ENCODE measurements at regions not wholly inside any gene's neighbourhood (a gene's known extent, or its start where the extent isn't known, plus 50 kb on each side); places are given as distances from the start of the nearest gene placed in this dataset.

GRCh38 chr12:127642208-127642607 lies 624.8 kb upstream of the TMEM132C start:
- peak; percentile 1 for DNase-seq

DNA sequence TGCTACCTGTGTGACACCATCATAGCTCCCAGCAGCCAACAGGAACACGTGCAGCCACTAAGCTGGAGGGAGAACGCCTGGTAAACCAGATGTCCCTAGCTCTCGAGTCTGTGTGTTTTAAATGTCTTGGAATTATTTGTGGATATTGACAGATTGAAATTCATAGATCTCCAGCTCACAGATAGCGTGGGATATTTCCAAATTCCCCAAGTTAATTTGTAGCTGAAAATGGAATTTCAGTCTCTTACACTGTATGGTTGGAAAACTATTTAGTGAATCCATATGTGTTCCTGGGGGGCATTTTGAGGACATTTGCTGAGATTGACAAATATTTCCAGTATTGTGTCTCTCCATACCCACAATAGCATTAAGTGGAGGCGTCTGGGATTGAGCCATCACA lies 618.6 kb upstream of the TMEM132C start:
- DNase-seq = no peak

DNA sequence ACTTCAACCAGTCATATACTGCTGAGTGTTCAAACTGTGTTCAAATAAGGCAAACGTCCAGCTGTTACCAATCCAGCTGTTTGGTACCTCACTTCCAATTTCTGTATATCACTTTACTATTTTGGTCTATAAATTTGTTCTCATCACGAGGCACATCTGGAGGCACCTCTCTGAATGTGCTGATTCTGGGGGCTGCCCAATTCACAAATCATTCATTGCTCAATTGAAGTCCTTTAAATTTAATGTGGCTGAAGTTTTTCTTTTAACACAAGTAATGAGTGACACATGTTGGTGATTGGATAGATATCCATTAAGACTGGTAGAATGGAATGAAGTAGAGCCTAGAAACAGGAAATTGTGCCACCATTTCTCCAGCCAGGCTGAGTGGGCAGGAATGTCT lies 617.0 kb upstream of the TMEM132C start:
- no peak for DNase-seq

DNA sequence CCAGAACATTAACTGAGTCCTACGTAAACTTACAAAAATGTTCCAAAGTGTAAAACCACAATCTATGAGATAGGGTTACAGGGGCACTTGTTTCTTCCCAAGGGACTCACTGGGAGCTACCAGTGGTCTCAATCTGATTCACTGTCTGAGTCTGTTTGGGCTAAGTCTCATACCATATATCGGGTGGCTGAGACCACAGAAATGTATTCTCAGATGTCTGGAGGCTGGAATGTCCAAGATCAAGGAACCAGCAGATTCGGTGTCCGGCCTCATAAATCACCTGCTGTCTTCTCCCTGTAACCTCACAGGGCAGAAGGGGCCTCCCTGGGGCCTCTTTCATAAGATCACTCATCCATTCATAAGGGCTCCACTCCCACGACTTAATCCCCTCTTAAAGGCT lies 616.3 kb upstream of the TMEM132C start:
- no peak for DNase-seq

DNA sequence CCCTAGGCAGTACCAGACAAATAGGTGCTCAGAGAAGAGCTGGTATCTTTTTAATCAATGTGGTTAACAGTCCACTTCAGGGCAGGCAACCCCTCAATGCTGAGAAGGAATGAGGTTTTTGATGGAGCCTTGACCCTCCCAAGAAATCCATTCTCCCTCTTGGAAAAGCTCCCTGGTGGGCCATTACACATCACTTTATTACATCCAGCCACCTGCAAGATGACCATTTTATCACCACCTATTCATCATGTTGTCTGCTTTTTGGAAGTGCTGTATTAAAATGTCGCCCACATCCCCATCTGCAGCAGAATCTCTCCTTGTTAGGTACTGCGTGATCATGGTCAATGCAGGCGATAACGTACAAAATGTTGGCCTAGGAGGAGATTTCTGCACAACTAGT lies 614.7 kb upstream of the TMEM132C start:
- DNase-seq = no peak

DNA sequence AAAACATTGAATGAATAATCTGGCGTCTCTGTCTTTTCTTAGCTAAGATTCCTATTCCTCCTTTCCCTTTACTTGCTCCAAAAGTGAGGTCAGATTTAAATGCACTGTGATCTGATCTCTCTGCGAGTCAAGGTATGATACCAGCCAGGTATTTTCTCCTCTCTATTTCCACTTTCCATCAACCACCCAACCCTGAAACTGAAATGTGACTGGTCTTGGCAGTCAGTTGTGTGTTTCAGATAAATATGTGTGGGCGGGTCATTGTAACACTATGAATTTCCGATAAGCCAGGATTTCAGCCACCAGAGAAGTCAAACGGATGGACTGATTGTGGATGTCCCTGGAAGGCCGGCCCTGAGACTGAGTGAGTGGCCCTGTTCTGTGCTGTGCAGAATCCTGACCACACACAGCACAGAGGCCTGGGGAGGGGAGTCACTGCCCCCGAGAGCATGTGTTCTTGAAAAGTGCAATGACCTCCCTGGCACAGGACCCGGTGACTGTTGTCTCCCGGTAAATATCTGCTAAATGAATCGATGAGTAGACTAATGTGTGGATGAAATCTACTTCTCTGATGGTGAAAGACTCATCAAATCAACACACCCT lies 612.5 kb upstream of the TMEM132C start:
- no peak for DNase-seq

DNA sequence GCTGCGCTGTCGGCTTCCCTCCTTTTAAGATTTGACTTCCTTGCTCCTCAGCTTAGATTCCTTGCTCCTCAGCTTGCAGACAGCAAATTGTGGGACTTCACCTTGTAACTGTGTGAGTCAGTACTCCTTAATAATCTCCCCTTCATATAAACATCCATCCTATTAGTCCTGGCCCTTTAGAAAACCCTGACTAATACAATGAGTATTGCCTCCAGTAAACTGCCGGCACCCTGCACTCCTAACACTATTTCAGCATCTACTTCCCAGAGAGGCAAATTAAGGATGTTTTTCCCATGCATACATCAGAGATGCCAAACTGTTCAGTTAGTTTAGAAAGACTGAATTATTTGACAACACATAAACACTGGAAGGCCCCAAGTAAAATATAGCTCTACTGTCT lies 611.3 kb upstream of the TMEM132C start:
- DNase-seq = no peak

DNA sequence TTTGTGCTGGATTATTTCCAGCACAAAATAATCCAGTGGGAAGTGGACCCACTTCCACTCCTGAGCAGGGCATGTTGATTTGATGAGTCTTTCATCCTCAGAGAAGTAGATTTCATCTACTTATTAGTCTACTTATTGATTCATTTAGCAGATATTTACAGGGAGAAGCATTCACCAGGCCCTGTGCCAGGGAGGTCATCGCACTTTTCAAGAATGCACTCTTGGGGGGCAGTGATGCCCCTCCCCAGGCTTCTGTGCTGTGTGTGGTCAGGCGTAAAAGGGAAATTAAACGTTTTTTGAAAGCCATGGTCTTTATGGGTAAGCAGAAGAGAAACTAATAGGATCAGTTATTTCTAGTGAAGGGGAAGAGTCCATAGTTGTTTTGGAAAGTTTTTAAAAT lies 610.7 kb upstream of the TMEM132C start:
- no peak for DNase-seq

- no peak for DNase-seq
Measured at GRCh38 chr12:127657036-127657435, 609.9 kb upstream of the TMEM132C start.

DNA sequence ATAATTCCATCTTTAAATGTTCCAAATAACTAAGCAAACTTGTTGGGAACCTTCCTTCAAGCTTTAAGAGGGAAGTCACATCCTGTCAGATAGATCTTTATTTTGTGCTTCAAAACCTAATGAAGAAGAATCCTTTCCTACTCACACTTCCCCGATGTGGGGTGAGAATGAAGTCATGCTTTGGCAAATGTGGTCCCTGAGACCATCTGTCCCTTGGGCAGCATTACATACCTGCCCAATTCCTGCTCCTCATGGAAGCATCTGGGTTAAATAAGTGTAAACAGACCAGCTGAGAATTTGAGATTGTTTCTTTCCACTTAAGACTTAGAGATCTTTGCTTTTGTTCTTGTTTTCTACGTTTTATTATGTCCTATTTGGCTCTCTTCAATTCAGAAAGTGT lies 606.0 kb upstream of the TMEM132C start:
- DNase-seq = no peak

DNA sequence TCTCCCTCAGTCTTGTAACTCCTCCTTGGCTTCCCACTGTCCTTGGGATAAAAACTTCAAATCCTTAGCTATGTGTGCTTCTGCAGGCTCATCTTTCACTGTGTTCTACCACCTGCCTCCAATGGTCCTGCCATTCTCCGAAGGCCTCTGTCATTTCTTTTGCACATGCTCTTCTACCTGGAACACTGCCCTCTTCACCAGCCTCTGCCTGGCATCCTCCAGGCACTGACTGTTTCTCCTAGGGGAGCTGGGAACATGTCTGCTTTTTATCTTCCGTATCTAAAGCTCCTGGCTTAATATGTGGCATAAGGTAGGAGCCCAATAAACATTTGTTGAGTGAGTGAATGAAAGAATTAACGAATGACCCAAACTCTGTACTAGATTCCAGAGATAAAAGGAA lies 603.3 kb upstream of the TMEM132C start:
- DNase-seq = no peak

GRCh38 chr12:127664901-127665300 lies 602.1 kb upstream of the TMEM132C start:
- DNase-seq = no peak

GRCh38 chr12:127667131-127667685 lies 599.8 kb upstream of the TMEM132C start:
- no peak for DNase-seq

GRCh38 chr12:127670294-127670693 lies 596.7 kb upstream of the TMEM132C start:
- DNase-seq = no peak

GRCh38 chr12:127670796-127671195 lies 596.2 kb upstream of the TMEM132C start:
- DNase-seq = no peak

DNA sequence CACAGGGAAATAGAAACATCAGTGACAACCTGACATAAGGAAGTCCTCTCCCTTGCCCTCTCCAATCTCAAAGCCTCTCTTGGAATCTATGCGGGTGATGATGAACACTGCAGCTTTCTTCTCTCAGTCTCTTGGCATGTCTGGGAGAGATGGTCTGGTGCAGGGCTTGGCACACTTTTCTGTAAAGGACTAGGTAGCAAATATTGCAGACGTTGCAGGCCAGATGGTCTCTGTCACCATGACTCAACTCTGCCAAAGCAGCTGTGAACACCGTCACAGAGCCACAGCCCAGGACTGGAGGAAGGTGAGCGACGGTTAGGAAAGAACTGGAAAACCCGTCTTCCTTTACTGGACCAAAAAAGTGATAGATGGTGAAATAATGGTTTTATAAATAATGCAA lies 591.0 kb upstream of the TMEM132C start:
- no peak for DNase-seq

GRCh38 chr12:127677537-127678131 lies 589.3 kb upstream of the TMEM132C start:
- DNase-seq = peak; percentile 78

DNA sequence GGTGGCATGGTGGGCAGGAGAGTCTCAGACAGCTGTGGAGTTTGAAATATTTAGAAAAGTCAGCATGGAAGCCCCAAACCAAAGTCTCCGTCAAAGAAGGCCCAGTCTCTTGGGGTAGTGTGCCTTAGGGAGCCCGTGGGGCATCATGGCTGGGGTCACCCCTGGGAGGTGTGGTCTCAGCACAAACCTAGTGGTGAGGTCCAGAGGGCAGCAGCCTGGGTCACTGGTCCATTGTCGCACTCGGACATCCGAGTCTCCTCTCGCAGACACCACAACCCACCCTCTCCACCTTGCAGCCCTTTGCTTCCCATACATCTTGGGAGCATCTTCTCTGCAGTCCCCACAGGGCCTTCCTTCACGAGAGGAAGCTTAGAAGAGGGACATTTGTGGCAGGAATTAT lies 588.0 kb upstream of the TMEM132C start:
- no peak for DNase-seq

DNA sequence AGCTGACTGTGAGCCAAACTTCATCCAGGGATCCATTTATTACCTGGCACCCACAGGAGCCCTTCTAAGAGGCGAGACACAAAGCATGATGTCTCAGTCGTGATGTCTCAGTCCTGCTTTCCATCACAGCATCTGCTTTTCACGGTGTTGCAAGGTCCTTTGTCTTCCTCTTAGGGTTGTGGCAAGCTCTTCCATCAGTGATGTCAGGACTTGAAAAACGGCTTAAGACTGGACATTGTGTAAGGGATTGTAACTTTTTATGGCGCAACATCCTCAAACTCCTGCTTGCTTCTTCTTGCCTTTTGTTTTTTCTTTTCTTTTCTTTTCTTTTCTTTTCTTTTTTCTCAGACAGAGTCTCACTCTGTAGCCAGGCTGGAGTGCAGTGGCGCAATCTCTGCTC lies 586.5 kb upstream of the TMEM132C start:
- DNase-seq = peak; percentile 10

DNA sequence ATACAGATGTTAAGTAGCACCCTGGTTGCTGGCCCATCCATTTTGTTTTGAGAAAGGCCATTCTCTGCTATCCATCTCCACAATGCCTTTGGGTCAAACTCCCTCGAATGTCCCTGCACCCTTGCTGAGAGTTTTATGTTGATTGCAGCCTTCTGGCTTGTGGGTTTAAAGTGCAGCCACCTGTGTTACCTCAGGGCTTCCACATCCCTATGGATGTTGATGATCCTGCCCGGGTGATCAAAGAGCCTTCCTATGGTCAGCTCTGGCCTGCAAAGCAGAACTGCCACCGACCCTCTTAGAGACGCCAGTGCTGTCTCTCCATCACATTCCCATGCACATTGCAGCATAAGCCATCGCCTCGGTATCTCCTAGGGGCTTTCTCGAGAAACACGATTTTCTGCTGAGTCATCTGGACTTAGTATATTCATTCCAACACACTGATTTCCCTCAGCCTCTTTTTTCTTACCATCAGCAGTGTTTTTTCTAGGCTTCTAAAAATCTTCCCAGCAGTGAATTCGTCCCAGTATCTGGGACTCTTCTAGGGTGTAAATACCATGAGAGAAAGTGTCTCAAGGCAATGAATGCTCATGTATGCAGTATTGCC lies 585.7 kb upstream of the TMEM132C start:
- DNase-seq = no peak

- no peak for DNase-seq
Measured at GRCh38 chr12:127685491-127685890, 581.5 kb upstream of the TMEM132C start.

DNA sequence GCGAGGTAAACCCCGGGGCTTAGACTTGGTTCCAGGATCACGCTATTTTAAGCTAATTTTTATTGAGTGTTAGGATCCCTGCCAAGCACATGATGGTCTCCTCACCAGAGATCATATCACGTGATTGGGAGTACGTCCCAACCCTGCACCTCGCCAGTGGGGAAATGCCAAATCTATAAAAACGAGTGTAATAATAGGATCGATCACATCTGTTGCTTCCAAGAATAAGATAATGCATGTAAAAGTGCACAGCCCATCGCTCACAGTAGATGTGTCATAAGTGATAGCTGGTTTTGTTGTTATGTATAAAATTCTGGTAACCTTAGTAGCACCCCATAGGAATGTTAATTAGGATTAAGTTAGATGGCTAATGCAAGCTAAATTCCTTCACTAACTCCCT lies 581.0 kb upstream of the TMEM132C start:
- DNase-seq = no peak

- DNase-seq = no peak
Measured at GRCh38 chr12:127687181-127687580, 579.8 kb upstream of the TMEM132C start.

GRCh38 chr12:127688906-127689428 lies 578.0 kb upstream of the TMEM132C start:
- DNase-seq = no peak
